ENCODE measurements at regions not wholly inside any gene's neighbourhood (a gene's known extent, or its start where the extent isn't known, plus 50 kb on each side); places are given as distances from the start of the nearest gene placed in this dataset.

- TF ChIP-seq CTCF (IDR thresholded peaks at IDR 0.05; ENCODE audit: low read depth, low read length, missing control alignments): no peak
- no peak overlapping the region for H3K4me3 ChIP-seq (replicated peaks; ENCODE audit: low read depth, low read length)
- DNase-seq (ENCODE audit: extremely low read depth, low read depth): no peak
Measured at GRCh38 chr16:73996624-73997339, 299.8 kb upstream of the PSMD7 start.

- no peak overlapping the region for H3K4me3 ChIP-seq (replicated peaks; ENCODE audit: low read depth, low read length)
- no peak for DNase-seq (ENCODE audit: extremely low read depth, low read depth)
- TF ChIP-seq CTCF (IDR thresholded peaks at IDR 0.05; ENCODE audit: low read depth, low read length, missing control alignments): no peak
Measured at GRCh38 chr16:73993878-73994277, 302.7 kb upstream of the PSMD7 start.

- H3K4me3 ChIP-seq (replicated peaks; ENCODE audit: low read depth, low read length): no peak overlapping the region
- TF ChIP-seq CTCF (IDR thresholded peaks at IDR 0.05; ENCODE audit: low read depth, low read length, missing control alignments): no peak
- DNase-seq (ENCODE audit: extremely low read depth, low read depth): no peak
Measured at GRCh38 chr16:73978407-73978784, 318.2 kb upstream of the PSMD7 start.

GRCh38 chr16:73976644-73977043 lies 320.0 kb upstream of the PSMD7 start:
- DNase-seq (ENCODE audit: extremely low read depth, low read depth): no peak
- H3K4me3 ChIP-seq (replicated peaks; ENCODE audit: low read depth, low read length): no peak overlapping the region
- no peak for TF ChIP-seq CTCF (IDR thresholded peaks at IDR 0.05; ENCODE audit: low read depth, low read length, missing control alignments)

GRCh38 chr16:73973174-73973573 lies 323.4 kb upstream of the PSMD7 start:
- no peak overlapping the region for H3K4me3 ChIP-seq (replicated peaks; ENCODE audit: low read depth, low read length)
- no peak for DNase-seq (ENCODE audit: extremely low read depth, low read depth)
- TF ChIP-seq CTCF (IDR thresholded peaks at IDR 0.05; ENCODE audit: low read depth, low read length, missing control alignments): no peak

GRCh38 chr16:73966851-73967250 lies 329.8 kb upstream of the PSMD7 start:
- TF ChIP-seq CTCF (IDR thresholded peaks at IDR 0.05; ENCODE audit: low read depth, low read length, missing control alignments): no peak
- no peak for DNase-seq (ENCODE audit: extremely low read depth, low read depth)
- no peak overlapping the region for H3K4me3 ChIP-seq (replicated peaks; ENCODE audit: low read depth, low read length)

GRCh38 chr16:73965591-73965990 lies 331.0 kb upstream of the PSMD7 start:
- DNase-seq (ENCODE audit: extremely low read depth, low read depth): no peak
- H3K4me3 ChIP-seq (replicated peaks; ENCODE audit: low read depth, low read length): no peak overlapping the region
- no peak for TF ChIP-seq CTCF (IDR thresholded peaks at IDR 0.05; ENCODE audit: low read depth, low read length, missing control alignments)

Data from HFF-Myc (cell line).